Stimulated activated CD4-positive, alpha-beta T cell treated with anti-CD3 and anti-CD28 coated beads, Interleukin-4, amount 100 ng/mL, for 48 hours (primary cell): ENCODE measurements at regions not wholly inside any gene's neighbourhood (a gene's known extent, or its start where the extent isn't known, plus 50 kb on each side); places are given as distances from the start of the nearest gene placed in this dataset.

Experiments
- DNase-seq, 2 donors: peaks; one replicate each; pipeline ENCODE4 v3.0.0-alpha.2; 2020; ENCODE audit warnings: low read depth in 2 of 2

- DNase-seq: no peak
These were observed 50.3 kb upstream of the CNIH3 start for GRCh38 chr1:224565611-224566406.
